ENCODE measurements at regions not wholly inside any gene's neighbourhood (a gene's known extent, or its start where the extent isn't known, plus 50 kb on each side); places are given as distances from the start of the nearest gene placed in this dataset.

DNA sequence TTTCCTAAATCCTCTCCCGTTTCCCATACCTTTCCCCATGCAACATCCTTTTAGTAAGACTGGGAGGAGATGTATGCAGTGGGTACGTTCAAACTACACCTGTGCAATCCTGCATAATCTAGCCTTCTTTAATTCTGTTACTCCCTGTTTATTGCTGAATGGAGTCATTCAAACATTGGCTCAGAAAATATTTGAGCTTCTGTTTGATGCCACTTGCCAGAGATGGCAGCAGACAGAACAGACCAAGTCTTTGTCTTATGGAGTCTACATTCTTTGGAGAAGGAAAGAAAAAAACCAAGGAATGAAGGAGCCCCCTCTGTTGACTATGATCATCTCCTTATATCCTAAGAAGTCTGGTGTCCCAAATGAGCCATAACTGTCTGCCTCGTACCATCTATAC lies 288.8 kb downstream of the HAPSTR1 start:
- Histone ChIP-seq H3K79me2 (ENCODE audit: control insufficient read depth, insufficient read depth, low read length) (no peaks in the 10 kb centered on the region), H3K4me2 (ENCODE audit: extremely low read depth, insufficient read depth, low read length) (no peak overlapping the region), H4K20me1 (ENCODE audit: control insufficient read depth, extremely low read depth, insufficient read depth, low read length) (no peaks in the 10 kb centered on the region), H3K27ac (ENCODE audit: insufficient read depth, low read length) (no peak overlapping the region), H3K4me3 (replicated peaks in 1 of 4; ENCODE audit: control extremely low read depth in 1 of 4, insufficient read depth in 1 of 4, low read depth in 3 of 4, low read length in 4 of 4) (no peak overlapping the region), H3K36me3 (ENCODE audit: control insufficient read depth, insufficient read depth, low read length) (no peaks in the 10 kb centered on the region), H3K27me3 (ENCODE audit: control insufficient read depth, insufficient read depth, low read length) (no peaks in the 10 kb centered on the region), H2AFZ (ENCODE audit: low read length) (no peak overlapping the region), H3K4me1 (ENCODE audit: control insufficient read depth, extremely low read depth, insufficient read depth, low read length) (no peaks in the 10 kb centered on the region), H3K9me3 (ENCODE audit: control insufficient read depth, insufficient read depth, low read depth, low read length) (no peaks in the 10 kb centered on the region), H3K9ac (ENCODE audit: insufficient read depth, low read length) (no peak overlapping the region)
- no peak for TF ChIP-seq CTCF (conservative IDR thresholded peaks at IDR 0.05 in 1 of 2, IDR thresholded peaks at IDR 0.05 in 1 of 2; ENCODE audit: low read depth in 1 of 2, low read length in 2 of 2)
- TF ChIP-seq EZH2 (IDR thresholded peaks at IDR 0.05; ENCODE audit: low read length, missing control alignments) = no peak
- DNase-seq (ENCODE audit: low read depth in 2 of 2) = no peak

DNA sequence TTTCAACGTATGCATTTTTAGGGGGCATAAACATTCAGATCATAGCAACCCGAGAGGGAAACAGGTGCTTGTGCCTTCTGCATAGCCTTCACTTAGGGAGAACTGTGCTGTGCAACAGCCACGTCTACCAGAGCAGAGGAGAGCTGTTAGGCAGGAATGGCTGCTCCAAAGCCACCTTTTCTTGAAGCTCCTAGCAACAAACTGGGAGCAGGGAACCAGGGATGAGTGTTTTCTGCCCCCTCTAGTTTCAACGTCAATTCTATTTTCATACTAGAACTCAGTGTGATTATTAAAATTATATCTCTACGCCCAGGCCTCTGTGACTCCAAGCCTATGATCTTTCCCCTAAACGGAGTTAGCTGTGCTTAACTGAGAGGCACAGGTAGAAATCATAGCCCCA lies 290.0 kb downstream of the HAPSTR1 start:
- Histone ChIP-seq H4K20me1 (ENCODE audit: control insufficient read depth, extremely low read depth, insufficient read depth, low read length) (no peaks in the 10 kb centered on the region), H3K79me2 (ENCODE audit: control insufficient read depth, insufficient read depth, low read length) (no peaks in the 10 kb centered on the region), H3K4me2 (ENCODE audit: extremely low read depth, insufficient read depth, low read length) (no peak overlapping the region), H3K27ac (ENCODE audit: insufficient read depth, low read length) (no peak overlapping the region), H3K4me1 (ENCODE audit: control insufficient read depth, extremely low read depth, insufficient read depth, low read length) (no peaks in the 10 kb centered on the region), H3K9me3 (ENCODE audit: control insufficient read depth, insufficient read depth, low read depth, low read length) (no peaks in the 10 kb centered on the region), H3K36me3 (ENCODE audit: control insufficient read depth, insufficient read depth, low read length) (no peaks in the 10 kb centered on the region), H2AFZ (ENCODE audit: low read length) (no peak overlapping the region), H3K4me3 (replicated peaks in 1 of 4; ENCODE audit: control extremely low read depth in 1 of 4, insufficient read depth in 1 of 4, low read depth in 3 of 4, low read length in 4 of 4) (no peak overlapping the region), H3K27me3 (ENCODE audit: control insufficient read depth, insufficient read depth, low read length) (no peaks in the 10 kb centered on the region), H3K9ac (ENCODE audit: insufficient read depth, low read length) (no peak overlapping the region)
- no peak for DNase-seq (ENCODE audit: low read depth in 2 of 2)
- no peak for TF ChIP-seq CTCF (conservative IDR thresholded peaks at IDR 0.05 in 1 of 2, IDR thresholded peaks at IDR 0.05 in 1 of 2; ENCODE audit: low read depth in 1 of 2, low read length in 2 of 2)
- TF ChIP-seq EZH2 (IDR thresholded peaks at IDR 0.05; ENCODE audit: low read length, missing control alignments) = no peak

- no peak overlapping the region for H3K4me3 ChIP-seq (replicated peaks in 1 of 4; ENCODE audit: control extremely low read depth in 1 of 4, insufficient read depth in 1 of 4, low read depth in 3 of 4, low read length in 4 of 4)
- no peak overlapping the region for H3K4me2 ChIP-seq (ENCODE audit: extremely low read depth, insufficient read depth, low read length)
- no peak overlapping the region for H3K27ac ChIP-seq (ENCODE audit: insufficient read depth, low read length)
- no peak for DNase-seq (ENCODE audit: low read depth in 2 of 2)
- no peaks in the 10 kb centered on the region for H4K20me1 ChIP-seq (ENCODE audit: control insufficient read depth, extremely low read depth, insufficient read depth, low read length)
- no peak for TF ChIP-seq EZH2 (IDR thresholded peaks at IDR 0.05; ENCODE audit: low read length, missing control alignments)
- no peaks in the 10 kb centered on the region for H3K36me3 ChIP-seq (ENCODE audit: control insufficient read depth, insufficient read depth, low read length)
- no peaks in the 10 kb centered on the region for H3K4me1 ChIP-seq (ENCODE audit: control insufficient read depth, extremely low read depth, insufficient read depth, low read length)
- H3K79me2 ChIP-seq (ENCODE audit: control insufficient read depth, insufficient read depth, low read length) = no peaks in the 10 kb centered on the region
- H3K27me3 ChIP-seq (ENCODE audit: control insufficient read depth, insufficient read depth, low read length) = no peaks in the 10 kb centered on the region
- H3K9ac ChIP-seq (ENCODE audit: insufficient read depth, low read length) = no peak overlapping the region
- no peak overlapping the region for H2AFZ ChIP-seq (ENCODE audit: low read length)
- H3K9me3 ChIP-seq (ENCODE audit: control insufficient read depth, insufficient read depth, low read depth, low read length) = no peaks in the 10 kb centered on the region
Measured at GRCh38 chr16:9381905-9382304, 290.5 kb downstream of the HAPSTR1 start.

Data from fibroblast of lung (primary cell).